ENCODE measurements at regions not wholly inside any gene's neighbourhood (a gene's known extent, or its start where the extent isn't known, plus 50 kb on each side); places are given as distances from the start of the nearest gene placed in this dataset.

DNA sequence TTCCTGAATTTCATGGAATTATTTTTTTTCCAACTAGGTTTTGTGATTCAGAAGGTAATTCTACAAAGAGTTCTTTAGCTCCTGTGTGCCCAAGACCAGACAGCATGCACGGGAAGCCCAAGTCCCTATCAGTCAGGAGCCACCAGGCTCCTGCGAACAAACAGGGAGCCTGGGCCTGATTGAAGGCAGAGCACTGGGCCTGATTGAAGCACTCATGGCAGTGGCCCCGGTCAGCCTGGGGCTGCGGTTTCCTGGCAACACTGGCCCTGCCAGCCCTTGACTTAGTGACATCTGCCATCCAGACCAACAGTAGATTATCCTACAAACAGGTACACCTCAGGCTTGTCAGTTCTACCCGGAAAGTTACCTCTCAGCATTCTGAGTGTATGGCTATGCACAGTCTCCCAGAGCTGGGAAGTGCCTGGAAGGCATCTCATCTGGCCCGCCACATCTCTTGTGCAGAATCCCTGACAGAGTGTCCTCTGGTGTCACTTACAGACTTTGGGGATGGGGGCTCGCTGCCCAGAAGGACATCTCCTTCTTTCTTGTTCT, 133.8 kb downstream of the VEGFA start:
- ChIA-PET POLR2A (no interaction called here), CTCF (no interaction called here)
- Mint-ChIP-seq H3K4me3 (no peak overlapping the region), H3K36me3 (ENCODE audit: low read depth) (no peaks in the 10 kb centered on the region), H3K4me1 (ENCODE audit: low read depth) (no peaks in the 10 kb centered on the region), H3K27ac (no peak overlapping the region), H3K9me3 (ENCODE audit: insufficient read depth) (no peaks in the 10 kb centered on the region), H3K27me3 (ENCODE audit: low read depth) (no peaks in the 10 kb centered on the region)
- ATAC-seq (no peak), DNase-seq (no peak)

DNA sequence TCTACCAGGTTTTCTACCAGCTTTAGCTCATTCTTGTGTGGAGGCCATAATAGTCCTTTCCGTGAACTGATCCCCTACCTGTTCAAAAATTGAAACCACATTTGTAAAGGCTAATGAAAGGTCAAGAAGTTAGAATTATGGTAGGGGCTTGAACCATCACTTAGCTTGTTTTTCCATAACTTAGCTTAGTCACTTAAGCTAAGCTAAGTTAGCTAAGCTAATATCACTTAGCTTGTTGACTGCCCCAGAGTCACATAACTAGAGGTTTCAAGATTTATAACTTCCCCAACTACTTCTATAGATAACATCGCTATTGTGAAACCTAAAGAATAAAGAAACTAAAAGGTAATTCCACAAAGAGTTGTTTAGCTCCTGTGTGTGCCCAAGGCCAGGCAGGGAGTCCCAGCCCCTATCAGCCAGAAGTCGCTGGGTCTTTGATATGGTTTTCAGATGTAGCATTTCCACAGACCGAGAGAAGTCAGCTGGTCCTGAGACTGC, 131.8 kb downstream of the VEGFA start:
- no peaks in the 10 kb centered on the region for H3K4me1 Mint-ChIP-seq (ENCODE audit: low read depth)
- H3K4me3 Mint-ChIP-seq: no peak overlapping the region
- DNase-seq (no peak), ATAC-seq (no peak)
- no peaks in the 10 kb centered on the region for H3K9me3 Mint-ChIP-seq (ENCODE audit: insufficient read depth)
- peaks cover 6% of the 10 kb centered on the region for H3K27me3 Mint-ChIP-seq (ENCODE audit: low read depth)
- H3K36me3 Mint-ChIP-seq (ENCODE audit: low read depth): no peaks in the 10 kb centered on the region
- ChIA-PET CTCF (interaction anchor here (0.8 to 1.8 kb wide), 3 partner anchors 51 to 177 kb away, joined by 3 read pairs; partner anchors contain the start of gene VEGFA), POLR2A (no interaction called here)
- H3K27ac Mint-ChIP-seq: no peak overlapping the region

DNA sequence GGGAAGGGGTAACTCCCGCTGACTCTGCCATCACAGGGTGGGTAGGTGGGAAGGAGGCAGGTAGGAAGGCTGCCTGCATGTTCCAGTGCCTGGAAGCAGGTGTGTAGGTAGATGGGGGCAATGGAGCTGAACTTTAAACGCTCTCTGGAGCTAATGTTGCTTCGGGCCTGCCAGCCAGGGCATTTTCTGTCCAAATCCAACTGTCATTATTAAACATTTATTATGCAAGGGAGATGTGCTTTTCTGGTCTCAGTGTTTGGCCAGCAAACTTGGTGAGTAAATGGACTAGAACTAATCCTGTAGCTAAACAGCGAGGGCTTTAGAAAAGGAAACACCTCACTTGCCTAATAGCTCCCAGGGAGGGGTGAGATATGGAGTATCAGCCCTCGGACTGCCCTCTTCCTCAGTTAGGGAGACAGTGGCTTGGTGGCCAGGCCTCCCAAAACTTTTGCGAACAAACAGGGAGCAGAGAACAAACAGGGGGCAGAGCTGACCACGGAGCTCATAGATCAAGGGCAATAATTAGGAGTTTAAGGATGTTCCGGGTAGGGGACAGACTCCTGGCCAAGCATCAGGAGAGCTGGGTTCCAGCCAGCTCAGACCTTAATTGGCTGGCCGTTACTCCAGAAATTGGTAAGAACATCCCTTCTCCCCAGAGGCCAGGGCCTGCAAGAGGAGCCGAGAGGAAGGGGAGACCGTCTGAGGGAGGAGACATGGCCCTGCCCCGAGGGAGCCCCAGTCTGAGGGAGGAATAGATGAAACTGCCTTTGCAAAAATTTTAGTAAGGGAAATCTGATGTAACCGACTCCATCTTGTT, 131.1 kb downstream of the VEGFA start:
- H3K27me3 Mint-ChIP-seq (ENCODE audit: low read depth): peaks cover 7% of the 10 kb centered on the region
- ChIA-PET POLR2A (interaction anchor here (0.5 kb wide), 1 partner anchor 39 kb away, joined by 3 read pairs; no protein-coding TSS in a partner anchor), CTCF (interaction anchor here (0.8 to 1.8 kb wide), 3 partner anchors 51 to 148 kb away, joined by 3 read pairs; partner anchors contain the start of gene VEGFA)
- ATAC-seq (no peak), DNase-seq (no peak)
- no peak overlapping the region for H3K4me3 Mint-ChIP-seq
- no peaks in the 10 kb centered on the region for H3K36me3 Mint-ChIP-seq (ENCODE audit: low read depth)
- H3K27ac Mint-ChIP-seq: no peak overlapping the region
- no peaks in the 10 kb centered on the region for H3K4me1 Mint-ChIP-seq (ENCODE audit: low read depth)
- no peaks in the 10 kb centered on the region for H3K9me3 Mint-ChIP-seq (ENCODE audit: insufficient read depth)

DNA sequence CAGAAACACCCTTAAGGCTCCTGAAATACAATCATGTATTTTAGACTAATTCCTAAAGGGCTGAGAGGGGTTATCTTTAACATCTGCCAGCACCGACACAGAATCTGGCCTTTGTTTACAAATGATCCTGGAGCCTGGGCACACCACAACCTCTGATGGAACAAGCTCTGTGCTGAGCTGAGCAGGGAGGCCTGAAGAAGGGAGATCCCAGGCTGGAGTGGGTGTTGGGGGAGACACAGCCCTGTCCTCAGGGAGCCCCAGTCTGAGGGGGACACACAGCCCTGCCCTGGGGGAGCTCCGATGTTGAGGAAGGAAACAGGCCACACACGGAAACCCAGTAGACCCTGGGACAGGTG, 130.5 kb downstream of the VEGFA start:
- no peak overlapping the region for H3K4me3 Mint-ChIP-seq
- H3K27me3 Mint-ChIP-seq (ENCODE audit: low read depth): peaks cover 7% of the 10 kb centered on the region
- no peak overlapping the region for H3K27ac Mint-ChIP-seq
- ChIA-PET CTCF (interaction anchor here (0.8 kb wide), 1 partner anchor 147 kb away, joined by 3 read pairs; no protein-coding TSS in a partner anchor), POLR2A (no interaction called here)
- H3K36me3 Mint-ChIP-seq (ENCODE audit: low read depth): no peaks in the 10 kb centered on the region
- DNase-seq (no peak), ATAC-seq (no peak)
- no peaks in the 10 kb centered on the region for H3K4me1 Mint-ChIP-seq (ENCODE audit: low read depth)
- H3K9me3 Mint-ChIP-seq (ENCODE audit: insufficient read depth): no peaks in the 10 kb centered on the region

DNA sequence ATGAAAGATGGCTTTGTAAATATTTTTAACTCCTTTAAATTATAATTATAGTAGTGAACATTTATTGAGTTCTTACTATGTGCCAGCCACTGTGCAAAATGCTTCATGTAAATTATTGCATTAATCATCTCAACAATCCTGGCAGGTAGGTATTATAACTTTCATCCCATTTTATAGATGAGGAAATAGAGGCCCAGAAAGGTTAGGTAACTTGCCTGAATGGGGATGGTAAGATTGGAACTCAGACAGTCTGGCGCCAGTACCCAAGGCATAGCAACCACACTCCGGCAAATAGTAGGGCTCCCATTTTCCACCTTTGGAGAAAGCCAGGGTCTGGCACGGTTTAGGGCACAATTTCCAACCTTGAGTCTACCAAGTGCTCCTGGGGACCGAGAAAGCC, 129.8 kb downstream of the VEGFA start:
- no peaks in the 10 kb centered on the region for H3K36me3 Mint-ChIP-seq (ENCODE audit: low read depth)
- H3K9me3 Mint-ChIP-seq (ENCODE audit: insufficient read depth): no peaks in the 10 kb centered on the region
- ATAC-seq: no peak
- H3K4me3 Mint-ChIP-seq: no peak overlapping the region
- no peak for DNase-seq
- no peaks in the 10 kb centered on the region for H3K4me1 Mint-ChIP-seq (ENCODE audit: low read depth)
- no peak overlapping the region for H3K27ac Mint-ChIP-seq
- CTCF ChIA-PET: no interaction called here
- POLR2A ChIA-PET: no interaction called here
- peaks cover 7% of the 10 kb centered on the region for H3K27me3 Mint-ChIP-seq (ENCODE audit: low read depth)

DNA sequence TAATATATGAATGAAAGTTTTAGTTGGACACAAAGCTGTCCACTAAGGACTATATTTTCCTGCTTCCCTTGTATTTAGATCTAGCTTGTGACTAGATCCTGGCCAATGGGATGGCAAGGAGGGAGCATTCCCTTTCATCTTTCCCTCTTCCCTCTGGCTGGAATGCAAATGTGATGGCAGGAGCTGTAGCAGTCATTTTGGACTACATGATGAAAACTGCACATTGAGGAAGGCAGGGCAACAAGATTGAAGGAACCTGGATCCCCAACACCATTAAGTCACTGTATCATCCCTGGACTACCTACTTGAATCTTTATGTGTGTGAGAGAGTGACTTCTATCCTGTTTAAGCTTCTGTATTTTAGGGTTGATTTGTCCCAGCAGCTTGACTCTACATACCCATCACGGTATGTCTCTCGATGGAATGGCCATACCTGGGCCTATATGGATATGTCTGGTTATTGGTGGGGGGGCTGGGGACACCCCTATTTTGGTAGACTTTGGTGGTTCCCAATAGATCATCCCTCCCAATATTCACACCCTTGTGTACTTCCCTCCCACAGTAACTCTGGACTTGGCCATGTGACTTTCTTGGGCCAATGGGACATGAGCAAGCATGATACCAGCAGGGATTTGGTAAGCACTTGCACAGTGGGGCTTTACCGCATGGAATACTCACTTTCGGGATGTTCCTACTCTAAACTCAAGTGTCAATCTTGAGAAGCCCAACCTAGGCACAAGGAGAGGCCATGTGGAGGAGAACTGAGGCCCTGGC, 128.5 kb downstream of the VEGFA start:
- Mint-ChIP-seq H3K9me3 (ENCODE audit: insufficient read depth) (no peaks in the 10 kb centered on the region), H3K4me1 (ENCODE audit: low read depth) (no peaks in the 10 kb centered on the region), H3K27ac (no peak overlapping the region), H3K27me3 (ENCODE audit: low read depth) (peaks cover 7% of the 10 kb centered on the region), H3K36me3 (ENCODE audit: low read depth) (no peaks in the 10 kb centered on the region), H3K4me3 (no peak overlapping the region)
- DNase-seq (no peak), ATAC-seq (no peak)
- CTCF ChIA-PET: no interaction called here
- POLR2A ChIA-PET: no interaction called here

DNA sequence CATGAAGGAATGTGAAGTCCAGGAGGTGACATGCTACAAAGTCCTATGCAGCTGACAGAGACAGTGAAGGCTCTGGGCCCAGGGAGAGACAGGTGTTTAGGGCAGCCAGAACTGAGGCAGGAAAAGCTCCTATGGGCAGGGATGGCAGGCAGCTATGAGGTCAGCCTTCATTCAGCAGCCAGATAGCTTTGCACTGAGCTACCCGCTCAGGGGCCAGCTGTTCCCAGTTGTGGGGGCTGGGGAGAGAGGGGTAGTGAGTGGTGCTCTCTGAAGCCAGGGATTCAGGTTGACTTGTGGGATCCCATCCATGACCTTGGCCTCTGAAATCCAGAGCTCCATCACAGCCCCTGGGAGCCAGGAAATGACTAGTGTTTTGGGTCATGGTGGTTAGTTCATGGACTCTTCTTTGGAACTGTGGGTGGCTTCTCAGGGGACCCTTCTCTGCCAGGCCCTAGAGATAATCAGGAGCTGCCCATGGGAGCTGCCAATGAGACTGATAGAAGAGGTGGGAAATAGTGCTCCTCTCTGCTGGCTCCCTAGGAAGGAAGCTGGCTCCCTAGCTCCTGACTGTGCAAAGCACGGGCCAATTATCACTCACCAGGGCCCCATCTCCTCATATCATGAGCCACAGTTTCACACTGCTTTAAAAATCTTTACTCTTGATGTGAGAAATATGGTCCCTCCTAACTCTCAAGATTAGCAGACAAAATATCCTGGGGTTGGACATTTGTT, 127.7 kb downstream of the VEGFA start:
- H3K4me3 Mint-ChIP-seq: no peak overlapping the region
- H3K9me3 Mint-ChIP-seq (ENCODE audit: insufficient read depth): no peaks in the 10 kb centered on the region
- H3K36me3 Mint-ChIP-seq (ENCODE audit: low read depth): no peaks in the 10 kb centered on the region
- H3K27ac Mint-ChIP-seq: no peak overlapping the region
- ChIA-PET POLR2A (interaction anchor here (0.7 kb wide), 1 partner anchor 21 kb away, joined by 3 read pairs; no protein-coding TSS in a partner anchor), CTCF (no interaction called here)
- H3K4me1 Mint-ChIP-seq (ENCODE audit: low read depth): no peaks in the 10 kb centered on the region
- DNase-seq (no peak), ATAC-seq (no peak)
- peaks cover 7% of the 10 kb centered on the region for H3K27me3 Mint-ChIP-seq (ENCODE audit: low read depth)

DNA sequence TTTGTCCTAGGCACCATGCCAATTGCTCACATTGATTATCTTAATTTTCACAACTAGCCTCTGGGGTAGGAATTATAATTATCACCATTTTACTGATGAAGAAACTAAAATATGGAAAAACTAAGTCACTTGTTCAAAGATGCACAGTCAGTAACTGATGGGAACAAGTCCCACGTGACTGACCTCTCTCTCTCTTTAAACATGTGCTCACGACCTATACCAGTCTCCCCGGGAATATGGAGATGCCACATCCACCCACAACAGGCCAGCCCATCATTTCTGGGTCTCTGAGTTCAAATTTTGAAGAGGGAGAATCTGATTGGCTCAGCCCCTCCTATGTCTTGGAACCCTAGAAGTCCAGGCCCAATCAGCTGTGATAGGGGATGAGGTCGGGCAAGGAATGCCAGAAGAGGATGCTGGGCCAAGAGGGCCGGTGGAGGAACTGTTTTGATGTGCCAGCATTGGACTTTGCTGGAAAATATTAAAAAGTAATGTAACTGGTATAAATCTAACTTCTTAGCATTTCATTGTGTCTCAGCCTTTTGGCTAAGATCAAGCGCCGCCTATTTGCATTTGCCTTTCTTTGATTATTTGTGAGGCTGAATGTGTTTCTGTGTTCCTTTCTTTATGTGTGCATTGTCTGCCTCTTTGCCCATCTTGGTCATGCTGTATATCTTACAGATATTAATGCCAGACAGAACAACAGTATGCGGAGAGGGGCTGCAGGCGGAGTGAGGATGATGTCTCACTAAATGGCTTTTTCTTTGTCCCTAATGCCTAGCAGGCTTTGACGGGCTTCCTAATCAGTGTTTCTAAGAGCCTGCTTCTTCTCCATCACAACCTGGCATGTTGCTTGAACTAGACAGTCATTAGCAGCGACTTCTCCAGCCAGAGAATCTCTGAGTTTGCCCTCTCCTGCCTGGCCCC, 126.6 kb downstream of the VEGFA start:
- ChIA-PET CTCF (no interaction called here), POLR2A (interaction anchor here (0.7 kb wide), 1 partner anchor 20 kb away, joined by 3 read pairs; no protein-coding TSS in a partner anchor)
- H3K27ac Mint-ChIP-seq: no peak overlapping the region
- no peak overlapping the region for H3K4me3 Mint-ChIP-seq
- ATAC-seq (no peak), DNase-seq (no peak)
- H3K27me3 Mint-ChIP-seq (ENCODE audit: low read depth): peaks cover 15% of the 10 kb centered on the region
- H3K36me3 Mint-ChIP-seq (ENCODE audit: low read depth): no peaks in the 10 kb centered on the region
- H3K4me1 Mint-ChIP-seq (ENCODE audit: low read depth): no peaks in the 10 kb centered on the region
- H3K9me3 Mint-ChIP-seq (ENCODE audit: insufficient read depth): no peaks in the 10 kb centered on the region

DNA sequence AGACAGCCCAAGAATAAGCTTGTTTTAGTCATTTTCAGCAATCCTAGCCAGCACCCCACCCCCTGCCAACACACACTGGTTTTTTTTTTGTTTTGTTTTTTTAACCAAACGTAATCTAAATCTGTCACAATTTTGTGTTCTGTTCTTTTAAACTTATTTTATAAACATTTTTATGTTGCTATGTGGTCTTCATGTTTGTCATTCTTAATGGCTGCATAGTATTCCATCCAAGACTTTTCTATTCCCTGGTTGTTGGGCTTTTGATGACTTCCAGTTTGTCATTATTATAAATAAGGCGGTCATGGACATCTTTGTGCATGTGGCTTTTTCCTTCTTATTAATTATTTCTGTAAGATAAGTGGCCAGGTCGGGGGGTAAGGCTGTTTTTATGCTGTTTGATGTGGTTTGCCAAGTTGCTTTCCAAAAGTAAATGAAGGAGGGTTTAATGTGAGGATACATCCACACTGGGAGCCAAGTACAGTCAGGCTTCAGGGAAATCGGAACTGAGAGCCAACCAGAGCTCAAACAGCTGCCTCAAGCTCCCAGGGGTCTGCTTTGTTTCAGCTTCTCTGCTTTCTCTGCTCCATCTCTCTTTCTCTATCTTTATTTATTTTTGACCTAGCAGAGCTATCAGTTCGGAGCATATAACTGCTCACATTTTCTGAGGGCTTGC, 125.8 kb downstream of the VEGFA start:
- Mint-ChIP-seq H3K27ac (no peak overlapping the region), H3K36me3 (ENCODE audit: low read depth) (no peaks in the 10 kb centered on the region), H3K9me3 (ENCODE audit: insufficient read depth) (no peaks in the 10 kb centered on the region), H3K27me3 (ENCODE audit: low read depth) (peaks cover 21% of the 10 kb centered on the region), H3K4me3 (no peak overlapping the region), H3K4me1 (ENCODE audit: low read depth) (no peaks in the 10 kb centered on the region)
- POLR2A ChIA-PET: no interaction called here
- DNase-seq: no peak
- CTCF ChIA-PET: no interaction called here
- no peak for ATAC-seq

DNA sequence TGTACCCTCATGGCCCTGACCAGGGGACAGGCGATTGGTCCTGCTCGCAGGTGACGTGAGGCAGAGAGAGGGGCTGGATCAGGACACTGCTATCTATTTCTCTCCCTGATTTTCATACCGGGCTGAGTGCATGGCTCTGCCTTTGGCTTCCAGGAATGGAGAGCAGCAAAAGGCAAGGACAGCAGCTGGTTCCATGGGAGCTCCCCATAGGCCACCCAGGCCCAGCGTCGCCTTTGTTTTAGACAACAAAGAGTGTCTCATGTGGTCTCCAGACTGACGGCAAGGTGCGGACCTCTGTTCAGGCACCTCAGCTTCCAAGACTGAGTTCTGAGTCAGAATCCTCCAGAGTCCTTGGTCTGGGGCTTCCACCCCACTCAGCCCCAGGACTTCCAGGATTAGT, 123.1 kb downstream of the VEGFA start:
- ChIA-PET POLR2A (no interaction called here), CTCF (no interaction called here)
- Mint-ChIP-seq H3K9me3 (ENCODE audit: insufficient read depth) (no peaks in the 10 kb centered on the region), H3K36me3 (ENCODE audit: low read depth) (no peaks in the 10 kb centered on the region), H3K4me3 (no peak overlapping the region), H3K4me1 (ENCODE audit: low read depth) (no peaks in the 10 kb centered on the region), H3K27me3 (ENCODE audit: low read depth) (peaks cover 29% of the 10 kb centered on the region), H3K27ac (no peak overlapping the region)
- ATAC-seq: no peak
- no peak for DNase-seq

Data from activated CD8-positive, alpha-beta T cell treated with anti-CD3 and anti-CD28 coated beads, Interleukin-2, amount 10 ng/mL, durations not matched to agents 7 days and 5 days (primary cell).